Cardiac muscle cell (in vitro differentiated cells and primary cell): ENCODE measurements at regions not wholly inside any gene's neighbourhood (a gene's known extent, or its start where the extent isn't known, plus 50 kb on each side); places are given as distances from the start of the nearest gene placed in this dataset.

Experiments used
- DNase-seq, 2 donors: peaks; one replicate each; pipeline versions ENCODE4 v3.0.0 to v3.0.0-alpha.2; 2010 to 2017; ENCODE audit warnings: low read depth in 1 of 2, low spot score in 1 of 2
- H3K27ac ChIP-seq: fragments of 200-600 bp; sonication (generic); 2 replicates; pipeline ENCODE4 v1.5.1; 2016
- H3K27me3 ChIP-seq: fragments of 200-600 bp; sonication (generic); 2 replicates; pipeline ENCODE4 v1.6.0; 2016; ENCODE audit warnings: control low read depth
- H3K36me3 ChIP-seq: fragments of 200-600 bp; sonication (generic); 2 replicates; pipeline ENCODE4 v1.5.1; 2016; ENCODE audit warnings: control low read depth
- H3K4me1 ChIP-seq: fragments of 200-600 bp; sonication (generic); 2 replicates; pipeline ENCODE4 v1.8.1; 2017; ENCODE audit warnings: low read depth, mild to moderate bottlenecking, mixed run types
- H3K4me3 ChIP-seq: fragments of 200-600 bp; sonication (generic); 2 replicates; pipeline ENCODE4 v1.5.1; 2016; ENCODE audit warnings: mild to moderate bottlenecking
- H3K9me3 ChIP-seq: fragments of 200-600 bp; sonication (generic); 2 replicates; pipeline ENCODE4 v1.5.1; 2017; ENCODE audit warnings: low read depth, mild to moderate bottlenecking, control low read depth
- CTCF ChIP-seq: IDR thresholded peaks from 2 replicates; pipeline ENCODE4 v1.5.1; 2012; ENCODE audit warnings: low read depth, mild to moderate bottlenecking, low read length

- Histone ChIP-seq H3K9me3 (no peaks in the 10 kb centered on the region), H3K4me1 (no peaks in the 10 kb centered on the region)
- DNase-seq: no peak
Observed at GRCh38 chr10:128306966-128307365, 180.7 kb upstream of the MKI67 start.

DNA sequence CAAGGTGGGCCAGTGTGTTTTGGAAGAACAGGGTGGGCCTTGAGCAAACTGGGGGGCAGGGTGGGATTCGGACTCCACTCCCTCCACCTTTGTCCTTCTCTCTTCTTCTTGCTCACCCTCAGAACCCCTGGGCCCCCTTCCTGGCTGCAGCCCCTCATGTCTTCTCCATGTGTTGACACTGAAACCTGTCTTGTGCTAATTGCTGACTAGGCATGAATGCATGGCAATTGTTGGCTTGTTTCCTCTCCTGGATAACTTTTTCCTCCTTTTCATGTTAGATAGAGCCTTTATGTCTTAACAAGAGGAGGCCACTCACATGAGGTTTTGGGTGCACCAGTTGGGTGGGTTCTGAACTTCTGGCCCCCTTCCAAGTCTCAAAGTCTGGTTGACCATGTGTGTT lies 181.6 kb upstream of the MKI67 start:
- Histone ChIP-seq H3K27ac (no peak overlapping the region), H3K4me1 (no peaks in the 10 kb centered on the region), H3K36me3 (no peaks in the 10 kb centered on the region), H3K4me3 (no peak overlapping the region), H3K27me3 (no peaks in the 10 kb centered on the region), H3K9me3 (no peaks in the 10 kb centered on the region)
- no peak for DNase-seq
- TF ChIP-seq CTCF: no peak

More at GRCh38 chr10:128306966-128307365, 180.7 kb upstream of the MKI67 start:
- H3K36me3 ChIP-seq: no peaks in the 10 kb centered on the region
- H3K27me3 ChIP-seq: no peaks in the 10 kb centered on the region
- no peak overlapping the region for H3K4me3 ChIP-seq
- no peak for TF ChIP-seq CTCF
- H3K27ac ChIP-seq: no peak overlapping the region

- no peak for DNase-seq
- no peak overlapping the region for H3K27ac ChIP-seq
- no peaks in the 10 kb centered on the region for H3K36me3 ChIP-seq
- no peaks in the 10 kb centered on the region for H3K27me3 ChIP-seq
- no peaks in the 10 kb centered on the region for H3K4me1 ChIP-seq
- no peak for TF ChIP-seq CTCF
- H3K4me3 ChIP-seq: no peak overlapping the region
- H3K9me3 ChIP-seq: no peaks in the 10 kb centered on the region
Observed at GRCh38 chr10:128310971-128311658, 184.9 kb upstream of the MKI67 start.

DNA sequence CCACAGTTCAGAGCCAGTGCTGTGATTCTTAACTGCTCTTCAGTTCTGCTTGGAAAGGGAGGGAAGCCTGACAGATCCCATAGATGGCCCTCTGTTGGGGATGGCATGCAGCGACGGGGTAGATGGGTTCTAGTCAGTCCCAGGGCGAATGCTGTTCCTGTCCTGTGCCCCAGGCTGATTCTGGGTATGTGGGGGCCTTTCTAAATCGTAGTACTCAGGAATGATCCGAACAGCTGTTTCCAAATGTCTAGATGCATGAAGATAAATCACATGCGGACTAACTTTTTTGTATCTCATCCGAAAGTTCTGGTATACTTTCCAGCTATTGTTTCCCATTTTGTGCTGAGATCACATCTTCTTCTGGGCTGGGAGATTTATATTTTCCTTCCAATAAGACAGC lies 186.0 kb upstream of the MKI67 start:
- no peak overlapping the region for H3K4me3 ChIP-seq
- no peak overlapping the region for H3K27ac ChIP-seq
- TF ChIP-seq CTCF: no peak
- H3K4me1 ChIP-seq: no peaks in the 10 kb centered on the region
- no peaks in the 10 kb centered on the region for H3K9me3 ChIP-seq
- DNase-seq: no peak
- no peaks in the 10 kb centered on the region for H3K27me3 ChIP-seq
- H3K36me3 ChIP-seq: no peaks in the 10 kb centered on the region

DNA sequence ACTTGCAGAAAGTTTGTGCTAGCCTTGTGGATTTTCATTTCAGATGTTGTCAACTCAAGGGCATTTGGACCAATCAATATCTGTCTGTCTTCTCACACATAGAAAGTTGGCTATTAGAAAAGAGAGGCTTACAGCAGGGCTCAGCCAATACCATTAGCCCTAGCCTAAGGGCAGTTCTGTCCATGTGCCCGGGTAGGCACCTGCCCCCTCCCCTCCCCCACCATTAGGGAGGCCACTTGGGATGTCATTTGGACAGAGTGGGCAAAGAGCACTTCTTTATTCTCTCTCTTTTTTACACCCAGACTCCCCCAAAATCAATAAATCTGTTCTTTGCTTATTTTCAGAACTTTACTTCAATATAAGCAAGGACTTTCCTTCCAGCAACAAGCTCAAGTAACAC lies 188.5 kb upstream of the MKI67 start:
- Histone ChIP-seq H3K4me3 (no peak overlapping the region), H3K9me3 (no peaks in the 10 kb centered on the region), H3K27me3 (no peaks in the 10 kb centered on the region), H3K36me3 (no peaks in the 10 kb centered on the region), H3K4me1 (peaks cover 13% of the 10 kb centered on the region), H3K27ac (no peak overlapping the region)
- no peak for TF ChIP-seq CTCF
- DNase-seq: no peak
